Naive thymus-derived CD4-positive, alpha-beta T cell (primary cell): ENCODE measurements at regions not wholly inside any gene's neighbourhood (a gene's known extent, or its start where the extent isn't known, plus 50 kb on each side); places are given as distances from the start of the nearest gene placed in this dataset.
"Not testable (repeated sequence)": the region's sequence is repeated elsewhere in the genome, so short reads cannot be mapped to it uniquely, and the experiment has no call there.

ENCODE experiments used
- ATAC-seq: fragments of 150-1000 bp; cut with Tn5 transposase; 2 replicates; pipeline ENCODE4 v1.10.0; 2021; ENCODE audit warnings: mild to moderate bottlenecking, moderate library complexity
- CTCF ChIA-PET: fragments of 350-600 bp; sonication (Branson Sonifier 250); formaldehyde crosslinking; loops from one replicate; lab custom pipeline; 2021; ENCODE audit warnings: antibody characterized with exemption; lab: Charles Lee
- POLR2A ChIA-PET: fragments of 350-600 bp; sonication (Branson Sonifier 250); formaldehyde crosslinking; loops from one replicate; lab custom pipeline; 2021; ENCODE audit warnings: antibody characterized with exemption, inconsistent platforms; lab: Charles Lee
- DNase-seq, 9 donors: peaks; one replicate each; pipeline versions ENCODE4 v3.0.0 to v3.0.0-alpha.2; 2020 to 2022; ENCODE audit warnings: mixed read lengths in 1 of 9
- H3K27ac ChIP-seq: one replicate; pipeline ENCODE4 v1.7.0; 2013; ENCODE audit warnings: mild to moderate bottlenecking, low read depth, low read length, moderate library complexity
- H3K27me3 ChIP-seq, 2 donors: one replicate each; pipeline ENCODE4 v1.7.0; 2013; ENCODE audit warnings: low read length in 2 of 2, mild to moderate bottlenecking in 2 of 2, moderate library complexity in 2 of 2; ENCODE audit not compliant: control insufficient read depth in 2 of 2, insufficient read depth in 2 of 2
- H3K36me3 ChIP-seq, 3 experiments: 1 replicate in 2 of 3; 2 replicates in 1 of 3; pipeline ENCODE4 v1.7.0; 2013; ENCODE audit warnings: low read length in 3 of 3, mild to moderate bottlenecking in 3 of 3, moderate library complexity in 1 of 3; ENCODE audit not compliant: insufficient read depth in 3 of 3, control insufficient read depth in 2 of 3
- H3K4me1 ChIP-seq, 2 donors: one replicate each; pipeline ENCODE4 v1.7.0; 2013; ENCODE audit warnings: low read length in 2 of 2, mild to moderate bottlenecking in 2 of 2, moderate library complexity in 1 of 2; ENCODE audit not compliant: control insufficient read depth in 2 of 2, insufficient read depth in 2 of 2
- H3K4me3 ChIP-seq: 2 replicates; pipeline ENCODE4 v1.7.0; 2013; ENCODE audit warnings: mild to moderate bottlenecking, low read length
- H3K9me3 ChIP-seq, 3 experiments: 1 replicate in 2 of 3; 2 replicates in 1 of 3; pipeline ENCODE4 v1.7.0; 2013; ENCODE audit warnings: low read length in 3 of 3; ENCODE audit not compliant: control insufficient read depth in 2 of 3
- H3K27ac Mint-ChIP-seq, 9 donors: one replicate each; pipeline ENCODE4 v1.8.0; 2020 to 2022; ENCODE audit warnings: mixed read lengths in 9 of 9, mild to moderate bottlenecking in 8 of 9, moderate library complexity in 5 of 9, inconsistent platforms in 2 of 9
- H3K27me3 Mint-ChIP-seq, 5 donors: one replicate each; pipeline ENCODE4 v1.8.0; 2021 to 2022; ENCODE audit warnings: mixed read lengths in 5 of 5, mild to moderate bottlenecking in 1 of 5
- H3K36me3 Mint-ChIP-seq, 5 donors: one replicate each; pipeline ENCODE4 v1.8.0; 2020 to 2022; ENCODE audit warnings: mixed read lengths in 5 of 5, mild to moderate bottlenecking in 3 of 5, inconsistent platforms in 1 of 5
- H3K4me1 Mint-ChIP-seq, 7 donors: one replicate each; pipeline ENCODE4 v1.8.0; 2020 to 2022; ENCODE audit warnings: mixed read lengths in 7 of 7, mild to moderate bottlenecking in 3 of 7, inconsistent platforms in 1 of 7
- H3K4me3 Mint-ChIP-seq, 10 donors: one replicate each; pipeline ENCODE4 v1.8.0; 2020 to 2022; ENCODE audit warnings: mild to moderate bottlenecking in 10 of 10, mixed read lengths in 10 of 10, moderate library complexity in 6 of 10, inconsistent platforms in 2 of 10
- H3K9me3 Mint-ChIP-seq, 11 donors: one replicate each; pipeline ENCODE4 v1.8.0; 2020 to 2022; ENCODE audit warnings: mixed read lengths in 11 of 11, mild to moderate bottlenecking in 4 of 11, inconsistent platforms in 1 of 11, moderate library complexity in 1 of 11
- intact Hi-C, 2 donors: fragments of 100-400 bp; cut with micrococcal nuclease; formaldehyde crosslinking; loops; one replicate each; pipeline ENCODE4 v1.15.1; 2023

DNA sequence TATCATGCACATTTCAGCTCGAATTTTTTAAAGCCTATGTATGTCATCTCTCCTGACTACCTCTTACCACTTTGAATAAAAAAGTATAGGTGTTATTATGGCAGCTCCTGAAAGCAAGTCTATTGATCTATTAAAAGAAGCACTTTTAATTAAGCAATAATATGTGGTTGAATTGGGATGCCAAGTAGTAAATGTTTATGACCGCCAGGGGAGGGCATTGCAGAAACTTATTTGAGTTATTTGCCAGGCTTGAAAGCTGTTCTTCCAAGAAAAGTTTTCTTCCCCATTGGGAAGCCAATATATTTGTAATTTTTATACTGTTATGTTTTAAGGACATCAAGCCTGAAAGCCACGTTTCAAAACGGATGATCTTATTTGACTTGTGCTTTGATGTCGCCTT is 88.1 kb upstream of the SOX21 start:
- CTCF ChIA-PET, result no interaction called here
- H3K4me1 Mint-ChIP-seq, result no peaks in the 10 kb centered on the region
- ATAC-seq (no peak), DNase-seq (no peak)
- H3K36me3 Mint-ChIP-seq, result no peaks in the 10 kb centered on the region
- Histone ChIP-seq H3K27me3 (no peaks in the 10 kb centered on the region), H3K4me3 (no peak overlapping the region), H3K4me1 (no peaks in the 10 kb centered on the region), H3K9me3 (no peaks in the 10 kb centered on the region), H3K27ac (no peak overlapping the region), H3K36me3 (no peaks in the 10 kb centered on the region)
- H3K27ac Mint-ChIP-seq, result no peak overlapping the region
- peaks cover 0 to 5% (median 0%) of the 10 kb centered on the region in 11 donors for H3K9me3 Mint-ChIP-seq
- intact Hi-C loops, result no loop called here
- no peak overlapping the region for H3K4me3 Mint-ChIP-seq
- POLR2A ChIA-PET, result no interaction called here
- no peaks in the 10 kb centered on the region for H3K27me3 Mint-ChIP-seq

DNA sequence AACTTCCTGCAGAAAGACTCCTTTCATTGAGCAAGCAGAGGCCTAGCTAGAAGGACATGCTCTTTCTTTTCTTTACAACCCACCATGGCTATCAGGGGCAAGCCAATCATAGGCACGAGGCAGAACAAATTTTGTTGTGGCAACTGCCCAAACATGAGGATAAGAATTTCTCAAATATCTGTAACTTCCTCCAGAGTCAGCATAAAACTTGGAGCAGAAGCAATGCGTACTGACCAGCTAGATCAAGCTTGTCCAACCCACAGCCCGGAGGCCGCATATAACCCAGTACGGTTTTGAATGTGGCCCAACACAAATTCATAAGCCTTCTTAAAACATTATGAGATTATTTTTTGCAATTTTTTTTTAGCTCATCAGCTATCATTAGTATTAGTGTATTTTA is 87.0 kb upstream of the SOX21 start:
- Histone ChIP-seq H3K4me1 (no peaks in the 10 kb centered on the region), H3K27ac (no peak overlapping the region), H3K9me3 (no peaks in the 10 kb centered on the region), H3K36me3 (no peaks in the 10 kb centered on the region), H3K4me3 (no peak overlapping the region), H3K27me3 (no peaks in the 10 kb centered on the region)
- no peaks in the 10 kb centered on the region for H3K27me3 Mint-ChIP-seq
- ChIA-PET CTCF (interaction anchor here (0.6 kb wide), 1 partner anchor 1108 kb away, joined by 4 read pairs; no protein-coding TSS in a partner anchor), POLR2A (no interaction called here)
- no peak overlapping the region for H3K4me3 Mint-ChIP-seq
- no peak for ATAC-seq
- intact Hi-C loops, result no loop called here
- peaks cover 0 to 5% (median 0%) of the 10 kb centered on the region in 11 donors for H3K9me3 Mint-ChIP-seq
- no peaks in the 10 kb centered on the region for H3K36me3 Mint-ChIP-seq
- DNase-seq, result no peak
- H3K27ac Mint-ChIP-seq, result no peak overlapping the region
- H3K4me1 Mint-ChIP-seq, result no peaks in the 10 kb centered on the region

DNA sequence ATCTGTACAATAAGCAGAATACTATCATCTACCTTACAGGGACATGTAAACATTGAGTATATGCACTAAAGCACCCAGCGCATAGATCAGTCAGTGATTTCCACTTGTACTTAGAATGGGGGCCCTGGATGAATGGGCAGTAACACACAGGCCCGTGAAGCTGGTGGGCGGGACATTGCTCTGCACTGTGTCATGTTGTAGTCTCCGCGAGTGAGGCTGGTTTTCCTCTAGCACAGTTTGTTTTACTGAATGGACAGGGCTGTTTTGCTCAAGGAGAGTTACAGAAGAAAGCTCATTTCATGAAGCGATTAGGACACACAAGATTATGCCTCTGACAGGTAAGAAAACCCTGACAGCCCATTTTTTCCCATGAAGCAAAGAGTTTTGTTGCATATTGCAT is 86.4 kb upstream of the SOX21 start:
- Histone ChIP-seq H3K36me3 (no peaks in the 10 kb centered on the region), H3K4me3 (no peak overlapping the region), H3K27me3 (no peaks in the 10 kb centered on the region), H3K4me1 (no peaks in the 10 kb centered on the region), H3K27ac (no peak overlapping the region), H3K9me3 (no peaks in the 10 kb centered on the region)
- peaks cover 0 to 2% (median 0%) of the 10 kb centered on the region in 11 donors for H3K9me3 Mint-ChIP-seq
- no peak overlapping the region for H3K4me3 Mint-ChIP-seq
- CTCF ChIA-PET, result no interaction called here
- H3K27me3 Mint-ChIP-seq, result no peaks in the 10 kb centered on the region
- POLR2A ChIA-PET, result no interaction called here
- no peaks in the 10 kb centered on the region for H3K36me3 Mint-ChIP-seq
- no peak overlapping the region for H3K27ac Mint-ChIP-seq
- H3K4me1 Mint-ChIP-seq, result no peaks in the 10 kb centered on the region
- DNase-seq (no peak), ATAC-seq (no peak)
- intact Hi-C loops, result no loop called here

DNA sequence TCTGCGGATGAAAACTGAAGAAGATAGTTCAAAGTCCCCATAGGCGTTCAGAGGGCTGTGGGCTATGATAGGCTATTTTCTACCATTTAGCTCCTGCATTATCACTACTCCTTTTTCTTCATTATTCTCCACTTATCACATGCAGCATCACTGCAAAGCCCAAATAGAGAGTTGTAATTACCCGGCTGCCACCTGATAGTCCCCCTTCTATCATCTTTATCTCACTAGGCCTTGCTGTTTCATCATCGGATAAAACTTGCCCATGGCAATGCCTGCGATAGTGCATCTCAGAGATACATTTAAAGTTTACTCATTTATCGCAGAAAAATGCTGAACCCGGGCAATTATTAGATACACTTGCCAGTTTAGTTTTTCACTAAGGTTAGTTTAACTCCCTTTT is 82.9 kb upstream of the SOX21 start:
- no peaks in the 10 kb centered on the region for H3K27me3 ChIP-seq
- CTCF ChIA-PET, result no interaction called here
- no peak for ATAC-seq
- no peaks in the 10 kb centered on the region for H3K36me3 ChIP-seq
- Mint-ChIP-seq H3K9me3 (no peaks in the 10 kb centered on the region), H3K36me3 (no peaks in the 10 kb centered on the region), H3K4me3 (no peak overlapping the region), H3K27ac (no peak overlapping the region), H3K4me1 (no peaks in the 10 kb centered on the region), H3K27me3 (no peaks in the 10 kb centered on the region)
- H3K9me3 ChIP-seq, result no peaks in the 10 kb centered on the region
- no peak for DNase-seq
- POLR2A ChIA-PET, result no interaction called here
- no peak overlapping the region for H3K27ac ChIP-seq
- no peak overlapping the region for H3K4me3 ChIP-seq
- no peaks in the 10 kb centered on the region for H3K4me1 ChIP-seq
- intact Hi-C loops, result no loop called here

DNA sequence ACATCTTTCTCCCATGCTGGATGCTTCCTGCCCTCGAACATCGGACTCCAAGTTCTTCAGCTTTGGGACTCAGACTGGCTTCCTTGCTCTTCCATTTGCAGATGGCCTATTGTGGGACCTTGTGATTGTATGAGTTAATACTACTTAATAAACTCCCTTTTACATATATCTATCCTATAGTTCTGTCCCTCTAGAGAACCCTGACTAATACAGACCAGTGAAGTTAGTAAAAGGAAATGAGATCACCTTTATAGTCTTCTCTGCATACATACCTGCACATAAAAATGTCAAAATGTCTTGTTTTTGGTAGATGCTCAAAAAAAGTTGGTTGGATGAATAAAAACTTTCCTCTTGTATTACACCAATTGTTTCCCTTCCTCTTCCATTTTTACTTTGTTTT is 73.9 kb upstream of the SOX21 start:
- CTCF ChIA-PET, H3K36me3 Mint-ChIP-seq, POLR2A ChIA-PET, H3K4me3 ChIP-seq, H3K27ac Mint-ChIP-seq, DNase-seq, H3K27ac ChIP-seq, H3K4me3 Mint-ChIP-seq, H3K9me3 ChIP-seq, H3K27me3 ChIP-seq, intact Hi-C loops, ATAC-seq, H3K9me3 Mint-ChIP-seq, H3K4me1 Mint-ChIP-seq, H3K36me3 ChIP-seq, H3K4me1 ChIP-seq: not testable (repeated sequence)
- H3K27me3 Mint-ChIP-seq, result peaks cover 0 to 17% (median 9%) of the 10 kb centered on the region in 5 donors

DNA sequence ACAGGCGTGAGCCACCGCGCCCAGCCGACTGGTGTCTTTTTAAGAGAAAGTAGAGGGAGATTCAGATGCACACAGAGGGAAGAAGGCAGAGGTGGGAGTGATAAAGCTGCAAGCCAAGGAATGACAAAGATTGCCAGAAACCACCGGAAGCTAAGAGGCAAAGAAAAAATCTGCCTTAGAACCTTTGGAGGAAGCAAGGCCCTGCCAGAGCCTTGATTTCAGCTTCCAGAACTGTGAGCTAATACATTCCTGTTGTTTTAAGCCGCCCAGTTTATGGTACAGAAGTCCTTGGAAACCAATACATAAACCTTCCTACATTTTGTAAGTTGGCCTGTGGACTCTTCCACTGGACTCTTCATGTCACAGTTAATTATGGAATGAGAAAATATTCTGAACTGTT is 71.7 kb upstream of the SOX21 start:
- peaks cover 0 to 10% (median 2%) of the 10 kb centered on the region in 11 donors for H3K9me3 Mint-ChIP-seq
- CTCF ChIA-PET, result no interaction called here
- ATAC-seq, result no peak
- no peaks in the 10 kb centered on the region for H3K36me3 Mint-ChIP-seq
- H3K27me3 ChIP-seq, result no peaks in the 10 kb centered on the region
- intact Hi-C loops, result no loop called here
- H3K4me1 Mint-ChIP-seq, result no peaks in the 10 kb centered on the region
- H3K4me3 Mint-ChIP-seq, result no peak overlapping the region
- H3K4me3 ChIP-seq, result no peak overlapping the region
- H3K36me3 ChIP-seq, result no peaks in the 10 kb centered on the region
- H3K4me1 ChIP-seq, result no peaks in the 10 kb centered on the region
- H3K27ac Mint-ChIP-seq, result no peak overlapping the region
- POLR2A ChIA-PET, result no interaction called here
- DNase-seq, result no peak
- H3K27me3 Mint-ChIP-seq, result peaks cover 0 to 17% (median 7%) of the 10 kb centered on the region in 5 donors
- no peak overlapping the region for H3K27ac ChIP-seq
- H3K9me3 ChIP-seq, result peaks cover 0 to 5% (median 0%) of the 10 kb centered on the region in 3 experiments

DNA sequence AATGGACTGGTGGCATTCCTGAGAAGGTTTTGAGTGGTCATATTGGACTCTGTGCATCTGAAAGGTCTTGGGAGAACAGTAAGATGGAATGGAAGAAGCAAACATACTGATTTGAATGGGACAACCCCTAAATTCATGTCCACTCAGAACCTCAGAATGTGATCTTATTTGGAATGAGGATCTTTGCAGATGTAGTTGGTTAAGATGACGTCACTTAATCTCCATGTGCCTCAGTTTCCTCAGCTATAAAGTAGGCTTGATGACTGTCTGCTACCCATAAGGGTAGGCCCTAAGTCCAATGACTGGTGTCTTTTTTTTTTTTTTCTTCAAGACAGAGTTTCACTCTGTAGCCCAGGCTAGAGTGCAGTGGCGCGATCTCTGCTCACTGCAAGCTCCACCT is 71.1 kb upstream of the SOX21 start:
- CTCF ChIA-PET, result no interaction called here
- H3K4me3 Mint-ChIP-seq, result no peak overlapping the region

More for the DNA sequence above, 71.1 kb upstream of the SOX21 start:
- no peak for ATAC-seq
- no peak overlapping the region for H3K4me3 ChIP-seq
- Mint-ChIP-seq H3K27me3 (peaks cover 2 to 20% (median 7%) of the 10 kb centered on the region in 5 donors), H3K4me1 (no peaks in the 10 kb centered on the region), H3K9me3 (peaks cover 0 to 10% (median 2%) of the 10 kb centered on the region in 11 donors), H3K36me3 (no peaks in the 10 kb centered on the region), H3K27ac (no peak overlapping the region)
- no peaks in the 10 kb centered on the region for H3K4me1 ChIP-seq
- peaks cover 0 to 5% (median 0%) of the 10 kb centered on the region in 3 experiments for H3K9me3 ChIP-seq
- no peak for DNase-seq
- H3K27me3 ChIP-seq, result no peaks in the 10 kb centered on the region
- POLR2A ChIA-PET, result no interaction called here
- no peaks in the 10 kb centered on the region for H3K36me3 ChIP-seq
- H3K27ac ChIP-seq, result no peak overlapping the region
- intact Hi-C loops, result no loop called here
